ENCODE measurements at regions not wholly inside any gene's neighbourhood (a gene's known extent, or its start where the extent isn't known, plus 50 kb on each side); places are given as distances from the start of the nearest gene placed in this dataset.

DNA sequence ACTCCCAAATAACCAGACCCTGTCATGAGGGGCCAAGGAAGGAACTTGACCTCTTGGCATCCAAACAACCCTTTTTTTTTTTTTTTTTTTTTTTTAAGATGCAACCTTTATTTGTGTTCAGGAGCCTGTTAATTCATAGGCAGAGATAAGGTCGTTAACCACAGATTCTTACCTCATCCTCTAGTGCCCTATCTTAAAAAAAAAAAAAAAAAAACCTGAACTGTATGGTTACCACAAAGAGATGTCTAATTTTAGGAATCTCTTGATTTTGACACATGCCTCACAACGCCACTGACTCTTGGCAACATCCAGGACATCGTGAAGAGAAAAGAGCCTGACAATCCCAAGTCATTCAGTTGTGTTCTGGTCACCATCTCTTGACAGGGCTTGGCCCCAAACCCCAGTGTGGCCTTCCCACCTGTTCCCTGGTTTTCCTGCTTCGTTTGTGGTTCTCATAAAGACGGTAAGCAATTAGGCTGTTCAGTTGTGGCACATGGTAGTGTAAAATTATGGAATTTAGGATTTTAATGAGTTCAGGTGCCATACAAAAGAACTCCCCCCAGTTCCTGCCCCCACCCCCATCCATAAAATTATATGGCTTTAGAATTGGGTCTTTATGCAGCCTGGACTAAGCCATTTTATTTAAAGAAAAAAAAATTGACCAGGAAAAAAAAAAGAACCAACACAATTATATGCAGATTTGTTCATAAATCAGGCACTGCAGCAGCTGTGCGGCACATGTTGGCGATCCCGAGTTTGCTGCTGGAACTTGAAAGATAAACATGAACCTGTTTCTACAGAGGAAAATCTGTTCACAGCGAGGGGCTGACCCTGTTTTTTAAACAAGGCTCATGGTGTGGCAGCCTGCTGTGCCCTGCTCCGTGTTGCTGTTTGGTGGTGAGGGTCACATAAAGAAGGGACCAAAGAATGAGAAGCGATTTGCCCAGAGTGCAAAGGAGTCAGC is 267.8 kb upstream of the CLINT1 start:
- Histone ChIP-seq H3K27me3 (ENCODE audit: low read length) (no peaks in the 10 kb centered on the region), H3K36me3 (ENCODE audit: insufficient read depth, low read length) (no peaks in the 10 kb centered on the region), H3K9me2 (replicated peaks; ENCODE audit: insufficient read depth, low read length) (no peaks in the 10 kb centered on the region), H3K9me3 (ENCODE audit: low read length) (no peaks in the 10 kb centered on the region), H3K4me3 (ENCODE audit: low read length) (no peak overlapping the region), H2AFZ (ENCODE audit: low read length) (no peak overlapping the region), H4K20me1 (ENCODE audit: insufficient read depth, low read depth, low read length) (no peaks in the 10 kb centered on the region), H3K4me2 (ENCODE audit: low read depth, low read length, poor library complexity, severe bottlenecking) (no peak overlapping the region), H3K4me1 (ENCODE audit: low read length) (no peaks in the 10 kb centered on the region), H3K79me2 (ENCODE audit: low read length) (no peaks in the 10 kb centered on the region), H3K27ac (ENCODE audit: low read length) (no peak overlapping the region), H3K9ac (ENCODE audit: low read length) (no peak overlapping the region)
- no peak for DNase-seq

DNA sequence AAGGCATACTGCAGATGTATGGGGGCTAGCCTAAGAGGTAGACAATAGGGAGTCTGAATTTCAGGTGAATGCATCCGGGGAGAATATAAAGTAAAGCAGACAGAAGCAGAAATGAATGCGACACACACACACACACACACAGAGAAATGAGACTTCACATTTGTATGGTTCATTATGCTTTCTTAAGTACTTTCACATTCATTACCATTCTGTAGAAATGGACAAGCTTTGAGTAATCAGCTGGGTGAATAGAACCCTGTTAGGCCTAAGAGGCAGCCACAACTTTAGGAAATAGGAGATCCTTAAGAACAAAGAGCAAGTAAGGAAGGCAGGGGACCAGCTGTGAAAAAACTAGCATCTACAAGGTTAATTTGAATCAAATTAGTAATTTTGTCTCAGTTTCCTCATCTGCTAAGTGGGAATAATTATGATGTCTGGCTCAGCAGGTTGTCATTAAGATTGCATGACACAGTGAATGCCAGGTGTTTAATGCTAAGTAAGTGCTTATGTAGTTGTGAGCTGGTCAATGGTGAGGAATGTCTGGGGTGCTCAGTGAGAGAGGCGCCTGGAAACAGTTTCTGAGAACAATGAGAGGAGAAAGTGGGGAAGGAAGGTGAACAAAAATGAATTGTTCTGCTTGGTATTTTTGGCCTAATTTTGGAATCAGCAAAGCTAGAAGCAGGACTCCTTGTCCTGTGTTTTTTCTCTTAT is 265.8 kb upstream of the CLINT1 start:
- Histone ChIP-seq H3K4me1 (ENCODE audit: low read length) (no peaks in the 10 kb centered on the region), H3K9me2 (replicated peaks; ENCODE audit: insufficient read depth, low read length) (no peaks in the 10 kb centered on the region), H3K4me2 (ENCODE audit: low read depth, low read length, poor library complexity, severe bottlenecking) (no peak overlapping the region), H3K36me3 (ENCODE audit: insufficient read depth, low read length) (no peaks in the 10 kb centered on the region), H3K27me3 (ENCODE audit: low read length) (no peaks in the 10 kb centered on the region), H3K4me3 (ENCODE audit: low read length) (no peak overlapping the region), H3K79me2 (ENCODE audit: low read length) (no peaks in the 10 kb centered on the region), H3K9me3 (ENCODE audit: low read length) (no peaks in the 10 kb centered on the region), H2AFZ (ENCODE audit: low read length) (no peak overlapping the region), H3K9ac (ENCODE audit: low read length) (no peak overlapping the region), H4K20me1 (ENCODE audit: insufficient read depth, low read depth, low read length) (no peaks in the 10 kb centered on the region), H3K27ac (ENCODE audit: low read length) (no peak overlapping the region)
- DNase-seq, result no peak

DNA sequence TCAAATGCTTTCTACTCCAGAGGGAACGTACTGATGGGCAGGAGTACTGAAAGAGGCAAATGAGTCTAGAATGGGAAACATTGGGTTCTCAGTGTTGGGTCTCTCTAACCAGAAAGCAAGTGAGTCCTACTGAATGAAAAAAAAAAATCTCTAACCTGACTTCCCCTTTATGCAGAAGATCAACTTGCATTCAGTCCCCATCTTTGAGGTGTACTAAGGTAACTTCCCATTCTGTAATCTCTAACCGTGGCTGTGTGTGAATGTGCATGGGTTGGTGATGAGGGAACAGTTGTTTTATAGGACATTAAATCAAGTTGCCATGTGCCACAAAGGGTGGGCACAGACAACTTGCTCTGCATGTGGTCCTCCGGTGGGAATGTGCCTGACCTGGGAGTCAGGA is 264.6 kb upstream of the CLINT1 start:
- DNase-seq, result peak; percentile 50
- H3K4me2 ChIP-seq (ENCODE audit: low read depth, low read length, poor library complexity, severe bottlenecking), result no peak overlapping the region
- H3K36me3 ChIP-seq (ENCODE audit: insufficient read depth, low read length), result no peaks in the 10 kb centered on the region
- H3K9me2 ChIP-seq (replicated peaks; ENCODE audit: insufficient read depth, low read length), result no peaks in the 10 kb centered on the region
- H3K4me1 ChIP-seq (ENCODE audit: low read length), result no peaks in the 10 kb centered on the region
- no peaks in the 10 kb centered on the region for H4K20me1 ChIP-seq (ENCODE audit: insufficient read depth, low read depth, low read length)
- H3K9ac ChIP-seq (ENCODE audit: low read length), result no peak overlapping the region
- H2AFZ ChIP-seq (ENCODE audit: low read length), result no peak overlapping the region
- no peaks in the 10 kb centered on the region for H3K9me3 ChIP-seq (ENCODE audit: low read length)
- no peak overlapping the region for H3K4me3 ChIP-seq (ENCODE audit: low read length)
- H3K79me2 ChIP-seq (ENCODE audit: low read length), result no peaks in the 10 kb centered on the region
- H3K27me3 ChIP-seq (ENCODE audit: low read length), result no peaks in the 10 kb centered on the region
- H3K27ac ChIP-seq (ENCODE audit: low read length), result no peak overlapping the region

DNA sequence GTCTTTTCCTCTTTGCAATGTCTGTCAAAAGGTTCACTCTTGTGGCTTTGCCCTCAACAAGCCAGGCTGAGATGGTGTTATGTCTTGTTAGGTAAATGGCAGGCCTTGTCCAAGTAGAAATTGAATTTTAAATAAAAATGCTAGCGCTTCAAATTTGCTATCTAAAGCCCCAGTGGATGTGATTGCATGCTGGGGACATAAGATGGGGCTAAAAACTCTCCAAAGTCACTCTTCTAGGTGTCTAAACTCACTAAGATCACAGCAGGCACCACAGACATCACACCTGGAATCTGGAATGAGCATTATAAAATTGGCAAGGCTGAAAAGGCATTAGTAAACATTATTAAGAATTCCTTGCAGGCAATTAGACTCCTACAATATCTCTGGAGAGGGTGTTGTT is 262.7 kb upstream of the CLINT1 start:
- DNase-seq, result no peak
- no peaks in the 10 kb centered on the region for H3K79me2 ChIP-seq (ENCODE audit: low read length)
- H3K4me3 ChIP-seq (ENCODE audit: low read length), result no peak overlapping the region
- H3K4me2 ChIP-seq (ENCODE audit: low read depth, low read length, poor library complexity, severe bottlenecking), result no peak overlapping the region
- no peaks in the 10 kb centered on the region for H3K9me2 ChIP-seq (replicated peaks; ENCODE audit: insufficient read depth, low read length)
- H3K9me3 ChIP-seq (ENCODE audit: low read length), result no peaks in the 10 kb centered on the region
- no peak overlapping the region for H3K27ac ChIP-seq (ENCODE audit: low read length)
- no peak overlapping the region for H3K9ac ChIP-seq (ENCODE audit: low read length)
- no peaks in the 10 kb centered on the region for H3K27me3 ChIP-seq (ENCODE audit: low read length)
- no peak overlapping the region for H2AFZ ChIP-seq (ENCODE audit: low read length)
- no peaks in the 10 kb centered on the region for H4K20me1 ChIP-seq (ENCODE audit: insufficient read depth, low read depth, low read length)
- no peaks in the 10 kb centered on the region for H3K36me3 ChIP-seq (ENCODE audit: insufficient read depth, low read length)
- H3K4me1 ChIP-seq (ENCODE audit: low read length), result no peaks in the 10 kb centered on the region

DNA sequence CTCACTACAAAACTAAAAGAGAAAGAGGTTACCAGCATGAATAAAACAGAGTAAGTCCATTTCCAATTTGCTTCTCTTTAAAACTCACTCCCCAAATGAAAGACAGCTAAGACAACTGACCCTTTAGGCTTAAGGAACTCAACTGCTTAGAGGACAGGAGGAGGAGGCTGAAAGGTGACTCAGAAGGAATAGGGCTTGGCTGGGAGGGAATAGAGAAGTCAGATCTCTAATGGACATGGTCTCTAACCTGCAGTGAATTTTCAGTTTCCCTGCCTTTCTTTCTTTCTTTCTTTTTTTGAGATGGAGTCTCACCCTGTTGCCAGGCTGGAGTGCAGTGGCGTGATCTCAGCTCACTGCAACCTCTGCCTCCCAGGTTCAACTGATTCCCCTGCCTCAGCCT is 261.8 kb upstream of the CLINT1 start:
- Histone ChIP-seq H3K4me2 (ENCODE audit: low read depth, low read length, poor library complexity, severe bottlenecking) (no peak overlapping the region), H3K9me2 (replicated peaks; ENCODE audit: insufficient read depth, low read length) (no peaks in the 10 kb centered on the region), H3K27ac (ENCODE audit: low read length) (no peak overlapping the region), H4K20me1 (ENCODE audit: insufficient read depth, low read depth, low read length) (no peaks in the 10 kb centered on the region), H3K4me1 (ENCODE audit: low read length) (no peaks in the 10 kb centered on the region), H3K36me3 (ENCODE audit: insufficient read depth, low read length) (no peaks in the 10 kb centered on the region), H3K9me3 (ENCODE audit: low read length) (no peaks in the 10 kb centered on the region), H3K27me3 (ENCODE audit: low read length) (no peaks in the 10 kb centered on the region), H3K4me3 (ENCODE audit: low read length) (no peak overlapping the region), H3K79me2 (ENCODE audit: low read length) (no peaks in the 10 kb centered on the region), H3K9ac (ENCODE audit: low read length) (no peak overlapping the region), H2AFZ (ENCODE audit: low read length) (no peak overlapping the region)
- no peak for DNase-seq

DNA sequence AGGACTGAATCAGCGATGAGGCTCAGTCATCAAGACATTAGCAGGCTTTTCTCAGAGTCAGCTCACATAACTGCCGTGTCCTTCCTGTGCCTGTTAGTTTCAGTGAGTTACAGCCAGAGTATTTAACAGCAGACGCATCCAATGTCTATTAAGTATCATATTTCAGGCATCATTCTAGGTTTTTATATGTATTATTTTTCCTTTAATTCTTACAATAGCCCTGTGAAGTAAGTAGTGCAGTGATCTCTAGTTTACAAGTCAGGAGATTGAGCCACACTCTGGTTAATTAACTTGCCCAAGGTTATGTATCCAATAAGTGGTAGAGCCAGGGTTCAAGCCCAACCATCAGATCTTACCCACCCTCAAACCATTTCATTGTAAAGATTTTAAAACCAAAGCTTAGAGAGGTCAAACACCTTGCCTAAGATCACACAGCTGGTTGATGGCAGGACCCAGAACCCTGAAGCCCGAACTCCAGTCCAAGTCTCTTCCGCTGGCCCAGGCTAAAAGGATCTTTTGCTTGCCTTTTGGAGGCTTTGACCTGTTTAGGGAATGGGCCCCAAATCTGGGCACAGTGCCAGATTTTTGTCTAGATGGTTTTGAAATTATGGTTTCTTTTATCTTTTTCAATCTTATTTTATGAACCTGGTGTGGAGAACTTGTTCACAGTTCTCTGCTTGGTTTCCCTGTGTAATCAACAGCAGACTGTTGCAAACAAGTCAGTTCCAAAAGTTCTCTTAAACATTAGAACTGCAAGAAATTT is 261.2 kb upstream of the CLINT1 start:
- Histone ChIP-seq H3K27ac (ENCODE audit: low read length) (no peak overlapping the region), H3K36me3 (ENCODE audit: insufficient read depth, low read length) (no peaks in the 10 kb centered on the region), H3K4me3 (ENCODE audit: low read length) (no peak overlapping the region), H3K9ac (ENCODE audit: low read length) (no peak overlapping the region), H3K4me2 (ENCODE audit: low read depth, low read length, poor library complexity, severe bottlenecking) (no peak overlapping the region), H3K9me2 (replicated peaks; ENCODE audit: insufficient read depth, low read length) (no peaks in the 10 kb centered on the region), H2AFZ (ENCODE audit: low read length) (no peak overlapping the region), H3K79me2 (ENCODE audit: low read length) (no peaks in the 10 kb centered on the region), H4K20me1 (ENCODE audit: insufficient read depth, low read depth, low read length) (no peaks in the 10 kb centered on the region), H3K27me3 (ENCODE audit: low read length) (no peaks in the 10 kb centered on the region), H3K4me1 (ENCODE audit: low read length) (no peaks in the 10 kb centered on the region), H3K9me3 (ENCODE audit: low read length) (no peaks in the 10 kb centered on the region)
- DNase-seq, result no peak

DNA sequence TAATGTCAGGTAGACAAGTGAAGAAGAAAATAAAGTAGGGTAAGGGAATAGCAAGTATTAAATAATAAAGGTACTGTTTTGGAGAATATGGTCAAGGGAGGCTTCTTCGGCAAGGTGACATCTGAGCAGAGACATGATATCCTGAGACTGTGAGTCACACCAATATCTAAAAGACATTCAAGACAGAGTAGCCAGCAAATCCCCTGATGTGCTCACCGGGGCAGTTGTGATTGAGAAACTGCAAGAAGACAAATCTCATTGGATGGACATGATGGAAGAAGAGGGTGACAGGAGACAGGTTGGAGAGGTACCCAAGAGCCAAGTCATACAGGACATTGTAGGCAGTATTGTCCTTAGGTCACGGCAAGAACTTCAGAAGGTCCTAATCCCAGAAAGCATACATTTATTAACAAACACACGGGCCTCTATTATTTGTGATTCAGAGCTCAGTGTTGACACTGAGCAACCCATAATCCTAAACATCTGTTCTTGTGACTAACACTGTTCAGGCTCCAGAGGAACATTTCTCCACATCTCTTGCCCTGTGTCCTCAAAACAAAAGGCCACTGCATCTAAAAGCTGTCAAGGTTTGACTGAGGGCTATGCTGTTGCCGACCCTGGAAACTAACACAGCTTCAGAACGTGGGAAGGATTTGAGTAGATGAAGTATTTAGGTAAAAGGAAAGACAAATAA is 258.7 kb upstream of the CLINT1 start:
- Histone ChIP-seq H3K79me2 (ENCODE audit: low read length) (no peaks in the 10 kb centered on the region), H3K4me1 (ENCODE audit: low read length) (no peaks in the 10 kb centered on the region), H3K27me3 (ENCODE audit: low read length) (no peaks in the 10 kb centered on the region), H3K9me2 (replicated peaks; ENCODE audit: insufficient read depth, low read length) (no peaks in the 10 kb centered on the region), H3K4me2 (ENCODE audit: low read depth, low read length, poor library complexity, severe bottlenecking) (no peak overlapping the region), H3K36me3 (ENCODE audit: insufficient read depth, low read length) (no peaks in the 10 kb centered on the region), H3K9me3 (ENCODE audit: low read length) (no peaks in the 10 kb centered on the region), H2AFZ (ENCODE audit: low read length) (no peak overlapping the region), H3K9ac (ENCODE audit: low read length) (no peak overlapping the region), H3K4me3 (ENCODE audit: low read length) (no peak overlapping the region), H4K20me1 (ENCODE audit: insufficient read depth, low read depth, low read length) (no peaks in the 10 kb centered on the region), H3K27ac (ENCODE audit: low read length) (no peak overlapping the region)
- DNase-seq, result no peak
